ENCODE measurements at regions not wholly inside any gene's neighbourhood (a gene's known extent, or its start where the extent isn't known, plus 50 kb on each side); places are given as distances from the start of the nearest gene placed in this dataset.

- no peaks in the 10 kb centered on the region for H3K36me3 ChIP-seq (ENCODE audit: insufficient read depth, low read length)
- no peak overlapping the region for H3K27ac ChIP-seq (ENCODE audit: low read length)
- H3K27me3 ChIP-seq (ENCODE audit: insufficient read depth, low read length, poor library complexity): no peaks in the 10 kb centered on the region
- no peak overlapping the region for H3K4me2 ChIP-seq (ENCODE audit: insufficient read depth, low read length)
- H3K4me3 ChIP-seq (ENCODE audit: low read depth in 1 of 2, low read length in 2 of 2): no peak overlapping the region
- TF ChIP-seq EZH2 (IDR thresholded peaks at IDR 0.05; ENCODE audit: borderline replicate concordance, low read depth, low read length, severe bottlenecking): no peak
- TF ChIP-seq, protein P1, sequence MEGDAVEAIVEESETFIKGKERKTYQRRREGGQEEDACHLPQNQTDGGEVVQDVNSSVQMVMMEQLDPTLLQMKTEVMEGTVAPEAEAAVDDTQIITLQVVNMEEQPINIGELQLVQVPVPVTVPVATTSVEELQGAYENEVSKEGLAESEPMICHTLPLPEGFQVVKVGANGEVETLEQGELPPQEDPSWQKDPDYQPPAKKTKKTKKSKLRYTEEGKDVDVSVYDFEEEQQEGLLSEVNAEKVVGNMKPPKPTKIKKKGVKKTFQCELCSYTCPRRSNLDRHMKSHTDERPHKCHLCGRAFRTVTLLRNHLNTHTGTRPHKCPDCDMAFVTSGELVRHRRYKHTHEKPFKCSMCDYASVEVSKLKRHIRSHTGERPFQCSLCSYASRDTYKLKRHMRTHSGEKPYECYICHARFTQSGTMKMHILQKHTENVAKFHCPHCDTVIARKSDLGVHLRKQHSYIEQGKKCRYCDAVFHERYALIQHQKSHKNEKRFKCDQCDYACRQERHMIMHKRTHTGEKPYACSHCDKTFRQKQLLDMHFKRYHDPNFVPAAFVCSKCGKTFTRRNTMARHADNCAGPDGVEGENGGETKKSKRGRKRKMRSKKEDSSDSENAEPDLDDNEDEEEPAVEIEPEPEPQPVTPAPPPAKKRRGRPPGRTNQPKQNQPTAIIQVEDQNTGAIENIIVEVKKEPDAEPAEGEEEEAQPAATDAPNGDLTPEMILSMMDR (IDR thresholded peaks at IDR 0.05; ENCODE audit: borderline replicate concordance, extremely low read depth, low read length, poor library complexity, severe bottlenecking): no peak
- no peak overlapping the region for H2AFZ ChIP-seq (ENCODE audit: low read depth, low read length)
- no peaks in the 10 kb centered on the region for H3K79me2 ChIP-seq (ENCODE audit: insufficient read depth, low read length)
- DNase-seq (no peak), ATAC-seq (ENCODE audit: insufficient read depth, low read depth) (no peak)
- no peak overlapping the region for H3K9ac ChIP-seq (ENCODE audit: low read depth, low read length)
- no peaks in the 10 kb centered on the region for H3K9me3 ChIP-seq (ENCODE audit: insufficient read depth, low read length, severe bottlenecking)
- H3K4me1 ChIP-seq (ENCODE audit: insufficient read depth, low read length): no peaks in the 10 kb centered on the region
- no peaks in the 10 kb centered on the region for H4K20me1 ChIP-seq (ENCODE audit: insufficient read depth, low read length)
Observed at GRCh38 chr2:15818881-15819280, 121.5 kb upstream of the MYCN start.

GRCh38 chr2:15819562-15820256 is 120.6 kb upstream of the MYCN start:
- no peak overlapping the region for H3K4me2 ChIP-seq (ENCODE audit: insufficient read depth, low read length)
- ATAC-seq (ENCODE audit: insufficient read depth, low read depth): no peak

GRCh38 chr2:15820257-15820566 is 120.1 kb upstream of the MYCN start:
- ATAC-seq (ENCODE audit: insufficient read depth, low read depth) (no peak), DNase-seq (no peak)

More at GRCh38 chr2:15819562-15820256, 120.6 kb upstream of the MYCN start:
- no peak for TF ChIP-seq EZH2 (IDR thresholded peaks at IDR 0.05; ENCODE audit: borderline replicate concordance, low read depth, low read length, severe bottlenecking)
- TF ChIP-seq, protein P1 (IDR thresholded peaks at IDR 0.05; ENCODE audit: borderline replicate concordance, extremely low read depth, low read length, poor library complexity, severe bottlenecking): no peak
- H3K9ac ChIP-seq (ENCODE audit: low read depth, low read length): no peak overlapping the region
- H3K27ac ChIP-seq (ENCODE audit: low read length): no peak overlapping the region
- no peaks in the 10 kb centered on the region for H4K20me1 ChIP-seq (ENCODE audit: insufficient read depth, low read length)
- H3K9me3 ChIP-seq (ENCODE audit: insufficient read depth, low read length, severe bottlenecking): no peaks in the 10 kb centered on the region
- no peaks in the 10 kb centered on the region for H3K27me3 ChIP-seq (ENCODE audit: insufficient read depth, low read length, poor library complexity)
- H3K36me3 ChIP-seq (ENCODE audit: insufficient read depth, low read length): no peaks in the 10 kb centered on the region
- no peaks in the 10 kb centered on the region for H3K79me2 ChIP-seq (ENCODE audit: insufficient read depth, low read length)
- H2AFZ ChIP-seq (ENCODE audit: low read depth, low read length): no peak overlapping the region
- no peak overlapping the region for H3K4me3 ChIP-seq (ENCODE audit: low read depth in 1 of 2, low read length in 2 of 2)
- H3K4me1 ChIP-seq (ENCODE audit: insufficient read depth, low read length): no peaks in the 10 kb centered on the region
- DNase-seq: no peak

More at GRCh38 chr2:15820257-15820566, 120.1 kb upstream of the MYCN start:
- H3K27ac ChIP-seq (ENCODE audit: low read length): no peak overlapping the region
- H3K4me3 ChIP-seq (ENCODE audit: low read depth in 1 of 2, low read length in 2 of 2): no peak overlapping the region
- TF ChIP-seq, protein P1 (IDR thresholded peaks at IDR 0.05; ENCODE audit: borderline replicate concordance, extremely low read depth, low read length, poor library complexity, severe bottlenecking): no peak
- no peak for TF ChIP-seq EZH2 (IDR thresholded peaks at IDR 0.05; ENCODE audit: borderline replicate concordance, low read depth, low read length, severe bottlenecking)
- no peak overlapping the region for H3K4me2 ChIP-seq (ENCODE audit: insufficient read depth, low read length)
- no peak overlapping the region for H2AFZ ChIP-seq (ENCODE audit: low read depth, low read length)
- H3K79me2 ChIP-seq (ENCODE audit: insufficient read depth, low read length): no peaks in the 10 kb centered on the region
- no peak overlapping the region for H3K9ac ChIP-seq (ENCODE audit: low read depth, low read length)
- no peaks in the 10 kb centered on the region for H3K4me1 ChIP-seq (ENCODE audit: insufficient read depth, low read length)
- H3K9me3 ChIP-seq (ENCODE audit: insufficient read depth, low read length, severe bottlenecking): no peaks in the 10 kb centered on the region
- no peaks in the 10 kb centered on the region for H3K36me3 ChIP-seq (ENCODE audit: insufficient read depth, low read length)
- H4K20me1 ChIP-seq (ENCODE audit: insufficient read depth, low read length): no peaks in the 10 kb centered on the region
- no peaks in the 10 kb centered on the region for H3K27me3 ChIP-seq (ENCODE audit: insufficient read depth, low read length, poor library complexity)

Data from DND-41 (cell line).